ENCODE measurements at regions not wholly inside any gene's neighbourhood (a gene's known extent, or its start where the extent isn't known, plus 50 kb on each side); places are given as distances from the start of the nearest gene placed in this dataset.

GRCh38 chr6:105968603-105969333 lies 117.4 kb upstream of the PRDM1 start (continued):
- TF ChIP-seq, protein P1, sequence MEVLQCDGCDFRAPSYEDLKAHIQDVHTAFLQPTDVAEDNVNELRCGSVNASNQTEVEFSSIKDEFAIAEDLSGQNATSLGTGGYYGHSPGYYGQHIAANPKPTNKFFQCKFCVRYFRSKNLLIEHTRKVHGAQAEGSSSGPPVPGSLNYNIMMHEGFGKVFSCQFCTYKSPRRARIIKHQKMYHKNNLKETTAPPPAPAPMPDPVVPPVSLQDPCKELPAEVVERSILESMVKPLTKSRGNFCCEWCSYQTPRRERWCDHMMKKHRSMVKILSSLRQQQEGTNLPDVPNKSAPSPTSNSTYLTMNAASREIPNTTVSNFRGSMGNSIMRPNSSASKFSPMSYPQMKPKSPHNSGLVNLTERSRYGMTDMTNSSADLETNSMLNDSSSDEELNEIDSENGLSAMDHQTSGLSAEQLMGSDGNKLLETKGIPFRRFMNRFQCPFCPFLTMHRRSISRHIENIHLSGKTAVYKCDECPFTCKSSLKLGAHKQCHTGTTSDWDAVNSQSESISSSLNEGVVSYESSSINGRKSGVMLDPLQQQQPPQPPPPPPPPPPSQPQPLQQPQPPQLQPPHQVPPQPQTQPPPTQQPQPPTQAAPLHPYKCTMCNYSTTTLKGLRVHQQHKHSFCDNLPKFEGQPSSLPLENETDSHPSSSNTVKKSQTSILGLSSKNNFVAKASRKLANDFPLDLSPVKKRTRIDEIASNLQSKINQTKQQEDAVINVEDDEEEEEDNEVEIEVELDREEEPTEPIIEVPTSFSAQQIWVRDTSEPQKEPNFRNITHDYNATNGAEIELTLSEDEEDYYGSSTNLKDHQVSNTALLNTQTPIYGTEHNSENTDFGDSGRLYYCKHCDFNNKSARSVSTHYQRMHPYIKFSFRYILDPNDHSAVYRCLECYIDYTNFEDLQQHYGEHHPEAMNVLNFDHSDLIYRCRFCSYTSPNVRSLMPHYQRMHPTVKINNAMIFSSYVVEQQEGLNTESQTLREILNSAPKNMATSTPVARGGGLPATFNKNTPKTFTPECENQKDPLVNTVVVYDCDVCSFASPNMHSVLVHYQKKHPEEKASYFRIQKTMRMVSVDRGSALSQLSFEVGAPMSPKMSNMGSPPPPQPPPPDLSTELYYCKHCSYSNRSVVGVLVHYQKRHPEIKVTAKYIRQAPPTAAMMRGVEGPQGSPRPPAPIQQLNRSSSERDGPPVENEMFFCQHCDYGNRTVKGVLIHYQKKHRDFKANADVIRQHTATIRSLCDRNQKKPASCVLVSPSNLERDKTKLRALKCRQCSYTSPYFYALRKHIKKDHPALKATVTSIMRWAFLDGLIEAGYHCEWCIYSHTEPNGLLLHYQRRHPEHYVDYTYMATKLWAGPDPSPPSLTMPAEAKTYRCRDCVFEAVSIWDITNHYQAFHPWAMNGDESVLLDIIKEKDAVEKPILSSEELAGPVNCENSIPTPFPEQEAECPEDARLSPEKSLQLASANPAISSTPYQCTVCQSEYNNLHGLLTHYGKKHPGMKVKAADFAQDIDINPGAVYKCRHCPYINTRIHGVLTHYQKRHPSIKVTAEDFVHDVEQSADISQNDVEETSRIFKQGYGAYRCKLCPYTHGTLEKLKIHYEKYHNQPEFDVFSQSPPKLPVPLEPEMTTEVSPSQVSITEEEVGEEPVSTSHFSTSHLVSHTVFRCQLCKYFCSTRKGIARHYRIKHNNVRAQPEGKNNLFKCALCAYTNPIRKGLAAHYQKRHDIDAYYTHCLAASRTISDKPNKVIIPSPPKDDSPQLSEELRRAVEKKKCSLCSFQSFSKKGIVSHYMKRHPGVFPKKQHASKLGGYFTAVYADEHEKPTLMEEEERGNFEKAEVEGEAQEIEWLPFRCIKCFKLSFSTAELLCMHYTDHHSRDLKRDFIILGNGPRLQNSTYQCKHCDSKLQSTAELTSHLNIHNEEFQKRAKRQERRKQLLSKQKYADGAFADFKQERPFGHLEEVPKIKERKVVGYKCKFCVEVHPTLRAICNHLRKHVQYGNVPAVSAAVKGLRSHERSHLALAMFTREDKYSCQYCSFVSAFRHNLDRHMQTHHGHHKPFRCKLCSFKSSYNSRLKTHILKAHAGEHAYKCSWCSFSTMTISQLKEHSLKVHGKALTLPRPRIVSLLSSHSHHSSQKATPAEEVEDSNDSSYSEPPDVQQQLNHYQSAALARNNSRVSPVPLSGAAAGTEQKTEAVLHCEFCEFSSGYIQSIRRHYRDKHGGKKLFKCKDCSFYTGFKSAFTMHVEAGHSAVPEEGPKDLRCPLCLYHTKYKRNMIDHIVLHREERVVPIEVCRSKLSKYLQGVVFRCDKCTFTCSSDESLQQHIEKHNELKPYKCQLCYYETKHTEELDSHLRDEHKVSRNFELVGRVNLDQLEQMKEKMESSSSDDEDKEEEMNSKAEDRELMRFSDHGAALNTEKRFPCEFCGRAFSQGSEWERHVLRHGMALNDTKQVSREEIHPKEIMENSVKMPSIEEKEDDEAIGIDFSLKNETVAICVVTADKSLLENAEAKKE (CRISPR knock-in tag; IDR thresholded peaks at IDR 0.05), result no peak
- no peak for TF ChIP-seq ZNF114 (CRISPR knock-in tag; IDR thresholded peaks at IDR 0.05)
- TF ChIP-seq, protein P2, sequence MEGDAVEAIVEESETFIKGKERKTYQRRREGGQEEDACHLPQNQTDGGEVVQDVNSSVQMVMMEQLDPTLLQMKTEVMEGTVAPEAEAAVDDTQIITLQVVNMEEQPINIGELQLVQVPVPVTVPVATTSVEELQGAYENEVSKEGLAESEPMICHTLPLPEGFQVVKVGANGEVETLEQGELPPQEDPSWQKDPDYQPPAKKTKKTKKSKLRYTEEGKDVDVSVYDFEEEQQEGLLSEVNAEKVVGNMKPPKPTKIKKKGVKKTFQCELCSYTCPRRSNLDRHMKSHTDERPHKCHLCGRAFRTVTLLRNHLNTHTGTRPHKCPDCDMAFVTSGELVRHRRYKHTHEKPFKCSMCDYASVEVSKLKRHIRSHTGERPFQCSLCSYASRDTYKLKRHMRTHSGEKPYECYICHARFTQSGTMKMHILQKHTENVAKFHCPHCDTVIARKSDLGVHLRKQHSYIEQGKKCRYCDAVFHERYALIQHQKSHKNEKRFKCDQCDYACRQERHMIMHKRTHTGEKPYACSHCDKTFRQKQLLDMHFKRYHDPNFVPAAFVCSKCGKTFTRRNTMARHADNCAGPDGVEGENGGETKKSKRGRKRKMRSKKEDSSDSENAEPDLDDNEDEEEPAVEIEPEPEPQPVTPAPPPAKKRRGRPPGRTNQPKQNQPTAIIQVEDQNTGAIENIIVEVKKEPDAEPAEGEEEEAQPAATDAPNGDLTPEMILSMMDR (conservative IDR thresholded peaks at IDR 0.05; ENCODE audit: low read depth in 2 of 2), result no peak
- TF ChIP-seq STAT1 (IDR thresholded peaks at IDR 0.05; ENCODE audit: unreplicated experiment), result no peak
- no peak for TF ChIP-seq JUNB (IDR thresholded peaks at IDR 0.05; ENCODE audit: unreplicated experiment)
- TF ChIP-seq, protein P3, sequence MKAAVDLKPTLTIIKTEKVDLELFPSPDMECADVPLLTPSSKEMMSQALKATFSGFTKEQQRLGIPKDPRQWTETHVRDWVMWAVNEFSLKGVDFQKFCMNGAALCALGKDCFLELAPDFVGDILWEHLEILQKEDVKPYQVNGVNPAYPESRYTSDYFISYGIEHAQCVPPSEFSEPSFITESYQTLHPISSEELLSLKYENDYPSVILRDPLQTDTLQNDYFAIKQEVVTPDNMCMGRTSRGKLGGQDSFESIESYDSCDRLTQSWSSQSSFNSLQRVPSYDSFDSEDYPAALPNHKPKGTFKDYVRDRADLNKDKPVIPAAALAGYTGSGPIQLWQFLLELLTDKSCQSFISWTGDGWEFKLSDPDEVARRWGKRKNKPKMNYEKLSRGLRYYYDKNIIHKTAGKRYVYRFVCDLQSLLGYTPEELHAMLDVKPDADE (IDR thresholded peaks at IDR 0.05), result no peak
